ENCODE measurements at regions not wholly inside any gene's neighbourhood (a gene's known extent, or its start where the extent isn't known, plus 50 kb on each side); places are given as distances from the start of the nearest gene placed in this dataset.

- TF ChIP-seq CTCF (IDR thresholded peaks at IDR 0.05; ENCODE audit: low read length) = no peak
- no peak for TF ChIP-seq EZH2phosphoT487 (IDR thresholded peaks at IDR 0.05; ENCODE audit: low read length)
These were observed 83.4 kb downstream of the NPTX2 start for GRCh38 chr7:98700533-98700932.

Data from MM.1S (cell line).